NCI-H345 (cell line): ENCODE measurements at regions not wholly inside any gene's neighbourhood (a gene's known extent, or its start where the extent isn't known, plus 50 kb on each side); places are given as distances from the start of the nearest gene placed in this dataset.

Experiments used
- DNase-seq: peaks from one replicate; lab custom pipeline; 2025; lab: John Stamatoyannopoulos, UW

GRCh38 chr1:67615886-67616285, 69.1 kb upstream of the GADD45A start:
- no peak for DNase-seq

- DNase-seq: no peak
Measured at GRCh38 chr1:67616394-67616985, 68.5 kb upstream of the GADD45A start.

GRCh38 chr1:67618285-67619018, 66.5 kb upstream of the GADD45A start:
- no peak for DNase-seq

GRCh38 chr1:67619080-67619479, 65.9 kb upstream of the GADD45A start:
- no peak for DNase-seq

- no peak for DNase-seq
Measured at GRCh38 chr1:67623906-67624305, 61.1 kb upstream of the GADD45A start.

GRCh38 chr1:67624680-67625079, 60.3 kb upstream of the GADD45A start:
- DNase-seq: no peak

- no peak for DNase-seq
Measured at GRCh38 chr1:67626090-67626860, 58.7 kb upstream of the GADD45A start.

- no peak for DNase-seq
Measured at GRCh38 chr1:67626861-67627235, 58.2 kb upstream of the GADD45A start.

- no peak for DNase-seq
Measured at GRCh38 chr1:67627336-67627735, 57.7 kb upstream of the GADD45A start.

GRCh38 chr1:67627906-67628305, 57.1 kb upstream of the GADD45A start:
- no peak for DNase-seq

GRCh38 chr1:67629370-67630075, 55.5 kb upstream of the GADD45A start:
- DNase-seq: no peak

- DNase-seq: no peak
Measured at GRCh38 chr1:67630438-67631045, 54.5 kb upstream of the GADD45A start.

GRCh38 chr1:67632356-67632755, 52.6 kb upstream of the GADD45A start:
- no peak for DNase-seq

- no peak for DNase-seq
Measured at GRCh38 chr1:67632811-67633655, 52.0 kb upstream of the GADD45A start.

- DNase-seq: no peak
Measured at GRCh38 chr1:67634396-67634935, 50.5 kb upstream of the GADD45A start.

GRCh38 chr1:67635055-67635809, 49.8 kb upstream of the GADD45A start:
- DNase-seq: no peak
